Superior temporal gyrus (tissue), 1 donor: ENCODE measurements at regions not wholly inside any gene's neighbourhood (a gene's known extent, or its start where the extent isn't known, plus 50 kb on each side); places are given as distances from the start of the nearest gene placed in this dataset.
A peak's percentile ranks its signal among the peaks of the same experiment; 100 is the strongest.

Experiments used
- DNase-seq: peaks from one replicate; pipeline ENCODE4 v3.0.0-alpha.2; 2016; ENCODE audit errors: extremely low spot score

DNA sequence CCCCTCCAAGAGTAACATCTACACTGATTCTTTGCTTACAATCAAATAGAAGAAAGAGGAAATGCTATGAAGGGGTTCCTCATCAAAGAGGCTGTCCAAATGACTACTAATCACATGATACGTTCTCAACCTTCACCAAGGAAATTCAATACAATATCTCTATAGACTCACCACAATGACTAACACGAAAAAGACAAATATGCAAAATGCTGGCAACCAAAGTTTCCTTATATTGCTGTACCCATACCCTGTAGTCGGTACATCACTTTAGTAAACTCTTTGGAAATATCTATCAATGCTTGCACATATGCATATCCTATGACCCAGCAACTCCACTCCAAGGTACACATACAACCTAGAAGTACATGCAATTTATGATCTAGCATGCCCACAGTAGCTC, 1296.6 kb downstream of the AACS start:
- DNase-seq = no peak

GRCh38 chr12:126362493-126362892, 1297.3 kb downstream of the AACS start:
- DNase-seq = no peak

DNA sequence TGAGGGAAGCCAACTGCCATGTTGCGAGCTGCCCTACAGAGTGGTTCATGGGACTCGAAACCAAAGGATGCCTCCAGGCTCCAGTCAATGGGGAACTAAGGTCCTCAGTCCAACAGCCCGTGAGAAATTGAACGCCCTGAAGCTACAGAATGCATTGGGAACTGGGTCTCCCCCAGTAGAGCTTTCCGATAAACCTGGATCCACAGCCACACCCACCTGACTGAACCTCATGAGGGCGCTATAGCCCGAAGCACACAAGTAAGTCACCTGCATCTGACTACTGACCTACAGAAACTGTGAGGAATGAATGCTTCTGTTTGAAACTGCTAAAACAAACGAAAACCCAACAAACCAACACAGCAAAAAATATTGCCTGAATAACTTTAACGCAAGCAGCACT, 1297.7 kb downstream of the AACS start:
- no peak for DNase-seq

DNA sequence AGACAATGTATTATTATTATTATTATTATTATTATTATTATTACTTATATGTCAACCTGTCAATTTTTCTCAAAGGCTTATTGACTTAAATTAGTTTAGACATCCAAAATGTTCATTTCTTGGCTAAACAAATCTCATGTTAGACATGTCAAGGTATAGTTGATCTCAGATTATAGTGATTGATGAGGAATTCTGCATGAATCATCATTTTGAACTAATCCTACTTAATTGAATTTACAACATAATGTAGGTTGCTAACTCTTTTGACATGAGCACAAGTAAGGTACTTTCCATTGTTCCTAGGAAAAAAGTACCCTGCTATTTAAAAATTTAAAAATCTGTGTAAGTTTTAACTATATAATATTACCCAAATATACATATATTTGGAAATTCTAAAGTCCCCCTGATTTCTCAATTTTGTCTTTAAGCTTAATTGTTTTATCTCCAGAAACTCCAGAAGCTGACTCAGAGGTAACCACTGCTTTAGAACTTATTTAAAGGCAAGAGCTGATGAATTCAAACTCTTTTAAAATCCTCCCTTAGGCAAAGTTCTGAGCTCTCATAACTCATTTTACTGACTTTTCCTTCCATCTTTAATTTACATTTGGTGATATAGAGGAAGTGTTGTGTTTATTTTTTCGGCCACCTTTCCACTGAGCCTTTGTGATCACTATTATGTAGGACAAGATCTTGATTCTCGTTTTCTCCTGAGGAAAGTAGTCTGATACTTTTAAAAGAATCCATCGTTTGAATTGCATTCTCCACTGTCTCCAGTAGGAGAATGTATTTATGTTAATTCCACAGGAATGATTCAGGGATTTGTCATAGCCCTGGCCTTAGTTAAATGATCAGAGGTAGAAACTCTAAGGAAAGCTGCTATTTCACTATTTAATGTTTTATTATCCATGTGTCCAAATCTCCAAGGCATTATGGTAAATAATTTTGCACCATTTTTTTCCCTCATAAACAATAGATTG, 1304.5 kb downstream of the AACS start:
- DNase-seq = no peak

GRCh38 chr12:126383506-126383905, 1318.3 kb downstream of the AACS start:
- no peak for DNase-seq

GRCh38 chr12:126384026-126384564, 1318.9 kb downstream of the AACS start:
- no peak for DNase-seq

DNA sequence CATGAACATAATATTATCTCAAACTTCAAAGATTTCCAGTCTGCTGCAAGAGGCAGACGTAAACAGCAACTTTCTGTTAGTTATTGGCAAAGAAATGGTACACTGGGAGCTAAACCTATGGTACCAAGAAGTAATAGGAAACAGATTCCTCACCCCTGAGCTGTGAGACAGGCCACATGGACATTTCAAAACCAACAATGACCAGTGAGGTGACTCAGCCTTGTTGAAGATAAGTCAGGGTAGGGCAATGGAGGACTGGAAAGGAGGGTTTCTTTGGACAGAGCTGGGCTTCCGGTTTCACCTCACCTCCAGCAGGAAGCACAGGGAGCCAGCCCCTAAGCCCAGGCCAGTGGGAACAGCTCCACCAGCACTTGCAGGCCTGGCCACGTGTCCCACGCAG, 1320.5 kb downstream of the AACS start:
- DNase-seq = no peak

GRCh38 chr12:126389220-126389841, 1324.1 kb downstream of the AACS start:
- peak; percentile 18 for DNase-seq

DNA sequence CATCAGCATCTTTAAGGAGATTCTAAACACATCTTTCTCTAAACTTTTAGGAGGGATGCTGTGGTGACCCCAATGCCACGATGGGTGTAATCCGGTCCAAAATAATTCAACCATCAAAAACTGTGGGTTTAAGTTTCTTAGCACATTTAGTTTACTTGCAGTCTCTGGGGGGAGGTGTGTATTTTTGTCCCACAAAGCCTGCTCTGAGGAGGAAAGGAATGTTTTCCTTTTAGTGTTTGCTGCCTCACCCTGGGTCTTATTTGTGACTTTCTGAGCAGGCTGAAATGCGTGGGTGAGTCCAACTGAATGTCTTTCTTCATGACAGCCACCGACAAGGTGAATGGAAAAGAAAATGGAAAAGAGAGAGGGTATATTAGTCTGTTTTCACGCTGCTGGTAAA, 1324.7 kb downstream of the AACS start:
- DNase-seq = no peak

- DNase-seq = no peak
Measured at GRCh38 chr12:126390969-126391566, 1325.8 kb downstream of the AACS start.

DNA sequence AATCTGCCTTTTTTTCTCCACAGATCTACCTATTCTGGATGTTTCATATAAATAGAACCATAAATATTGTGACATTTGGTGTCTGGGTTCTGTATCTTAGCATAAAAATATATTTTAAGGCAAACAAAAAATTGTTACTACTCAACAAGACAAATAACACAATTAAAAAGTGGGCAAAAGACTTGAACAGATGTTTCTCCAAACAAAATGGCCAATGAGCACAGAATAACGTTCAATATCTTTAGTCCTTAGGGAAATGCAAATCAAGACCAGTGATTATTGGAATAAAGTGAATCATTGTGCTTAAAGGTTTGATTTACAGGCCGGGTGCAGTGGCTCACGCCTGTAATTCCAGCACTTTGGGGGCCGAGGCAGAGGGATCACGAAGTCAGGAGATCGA, 1331.3 kb downstream of the AACS start:
- no peak for DNase-seq

DNA sequence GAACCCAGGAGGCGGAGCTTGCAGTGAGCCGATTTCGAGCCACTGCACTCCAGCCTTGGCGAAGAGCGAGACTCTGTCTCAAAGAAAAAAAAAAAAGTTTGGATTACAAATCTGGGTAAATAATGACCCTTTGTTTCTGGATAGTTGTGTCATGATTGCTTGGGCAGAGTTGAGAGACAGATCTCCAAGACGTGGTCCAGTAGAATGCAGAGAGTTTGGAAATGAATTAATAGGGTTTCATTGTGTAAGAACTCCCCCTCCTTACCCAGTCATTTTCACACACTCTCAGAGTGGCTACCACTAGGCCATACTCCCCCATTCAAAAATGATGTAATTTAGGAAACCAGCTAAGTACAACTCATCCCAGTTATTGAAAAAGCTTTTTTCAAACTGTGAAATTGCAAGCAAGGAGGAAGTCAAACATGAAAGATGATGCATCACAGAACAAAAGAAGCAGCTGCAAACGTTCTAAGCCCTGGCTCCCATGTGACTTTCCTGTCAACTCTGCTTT, 1331.9 kb downstream of the AACS start:
- DNase-seq = peak; percentile 74

DNA sequence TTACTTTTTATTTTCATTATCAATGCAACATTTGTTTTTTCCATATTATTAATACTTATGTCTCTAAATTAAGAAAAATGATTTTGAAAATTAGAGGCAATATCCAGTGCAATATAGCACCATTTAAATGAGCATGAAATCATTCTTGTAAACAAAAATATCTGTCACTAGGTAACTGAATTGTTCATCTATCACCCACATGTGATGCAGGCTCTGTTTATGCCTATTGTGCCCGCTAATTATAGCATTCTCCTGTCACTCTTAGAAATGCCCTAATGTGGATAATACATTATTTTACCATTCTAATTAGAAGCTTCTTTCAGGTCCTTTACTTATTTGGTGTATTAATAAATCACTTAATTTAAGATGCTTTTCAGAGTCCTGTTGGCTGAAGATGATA, 1332.4 kb downstream of the AACS start:
- DNase-seq = no peak

- no peak for DNase-seq
Measured at GRCh38 chr12:126400831-126401230, 1335.6 kb downstream of the AACS start.

DNA sequence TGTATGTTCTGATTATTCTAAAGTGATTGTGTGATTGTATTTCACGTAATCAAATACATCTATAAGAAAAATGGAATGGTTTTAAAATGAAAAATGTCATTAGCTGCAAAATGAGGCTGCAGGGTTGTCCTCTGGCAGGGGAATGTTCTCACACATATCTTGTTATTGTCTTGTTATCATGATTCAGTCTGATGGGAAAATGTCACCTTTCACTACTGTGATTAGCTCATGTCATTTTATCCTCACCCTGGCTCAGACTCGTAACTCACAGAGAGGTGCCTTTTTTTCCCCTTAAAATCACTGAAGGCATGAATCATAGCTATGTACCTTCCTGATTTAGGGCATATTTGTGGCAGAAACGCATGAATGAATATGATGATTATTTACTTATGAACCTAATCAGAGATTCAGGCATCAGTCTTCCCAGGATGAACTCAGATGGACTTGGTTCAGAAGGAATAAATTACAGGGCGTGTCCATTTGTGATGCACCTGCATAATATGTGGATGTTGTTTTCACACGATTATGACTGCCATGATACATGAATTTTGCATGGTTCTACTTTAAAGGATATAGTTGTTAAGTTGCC, 1339.2 kb downstream of the AACS start:
- DNase-seq = no peak

DNA sequence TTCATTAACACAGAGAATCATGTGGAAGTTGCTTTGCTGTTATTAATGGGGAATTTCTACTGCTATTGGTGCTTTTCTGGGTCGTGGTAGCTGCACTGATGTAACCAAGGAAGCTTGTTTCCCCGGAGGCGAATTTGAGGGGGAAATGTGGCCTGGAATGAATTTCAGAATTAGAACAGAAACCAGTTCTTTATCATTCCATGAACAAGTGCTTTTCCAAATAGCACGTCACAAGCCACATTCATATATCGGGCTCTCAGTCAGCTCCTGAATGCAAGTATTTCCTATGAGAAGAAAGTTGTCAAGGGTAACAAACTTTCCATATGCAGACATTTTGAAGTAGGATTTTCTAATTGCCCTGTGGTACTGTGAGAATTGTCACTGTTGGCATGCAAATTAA, 1353.2 kb downstream of the AACS start:
- no peak for DNase-seq

- DNase-seq = no peak
Measured at GRCh38 chr12:126419131-126419530, 1353.9 kb downstream of the AACS start.

GRCh38 chr12:126424696-126425095, 1359.5 kb downstream of the AACS start:
- DNase-seq = no peak

- no peak for DNase-seq
Measured at GRCh38 chr12:126425264-126425663, 1360.0 kb downstream of the AACS start.

DNA sequence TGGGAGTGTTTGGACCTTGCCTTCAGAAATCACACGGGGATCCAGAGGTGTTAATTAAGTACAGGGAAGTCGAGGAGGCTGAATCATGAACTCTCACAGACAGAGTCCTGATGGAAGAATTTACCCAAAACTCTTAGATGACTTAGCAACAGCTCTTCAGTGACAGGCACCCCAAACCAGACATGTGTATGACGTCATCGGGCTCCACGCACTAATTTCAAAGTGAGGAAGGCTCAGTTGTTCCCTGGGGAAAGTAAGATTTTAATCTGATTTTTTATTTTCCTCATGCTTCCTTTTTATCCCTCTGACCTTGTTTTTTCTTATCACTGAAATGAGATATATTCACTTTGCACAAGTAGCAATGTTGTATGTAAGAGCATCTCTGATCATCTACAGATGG, 1363.5 kb downstream of the AACS start:
- DNase-seq = no peak

- no peak for DNase-seq
Measured at GRCh38 chr12:126430921-126431320, 1365.7 kb downstream of the AACS start.

GRCh38 chr12:126431767-126432166, 1366.5 kb downstream of the AACS start:
- no peak for DNase-seq
